ENCODE measurements at regions not wholly inside any gene's neighbourhood (a gene's known extent, or its start where the extent isn't known, plus 50 kb on each side); places are given as distances from the start of the nearest gene placed in this dataset.

DNA sequence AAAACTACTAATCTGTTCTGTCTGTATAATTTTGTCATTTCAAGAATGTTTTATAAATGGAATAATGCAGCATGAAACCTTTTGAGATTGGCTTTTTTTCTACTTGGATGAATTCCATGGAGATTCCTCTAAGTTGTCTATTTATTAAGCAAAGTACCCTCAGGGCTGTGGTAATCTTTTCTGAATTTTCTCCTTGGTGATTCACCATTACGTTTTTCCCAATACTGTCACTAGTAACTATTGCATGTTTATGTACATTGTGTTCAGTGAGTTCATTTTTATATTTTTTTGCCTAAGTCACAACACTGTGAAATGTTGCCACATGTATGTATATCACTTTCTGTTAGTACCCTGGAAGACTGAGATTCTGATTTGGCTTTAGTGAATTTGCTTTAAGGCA is 177.0 kb upstream of the GRIN3A start:
- FAIRE-seq, result no peak
- H3K27ac ChIP-seq (ENCODE audit: low read depth, low read length), result no peak overlapping the region
- no peak for TF ChIP-seq SRF (IDR thresholded peaks at IDR 0.05; ENCODE audit: low read depth, low read length)
- TF ChIP-seq EZH2 (IDR thresholded peaks at IDR 0.05; ENCODE audit: low read depth, low read length, severe bottlenecking), result no peak
- no peak for TF ChIP-seq FOSL1 (IDR thresholded peaks at IDR 0.05; ENCODE audit: insufficient read depth, low read depth, low read length)
- no peak for TF ChIP-seq GABPA (IDR thresholded peaks at IDR 0.05; ENCODE audit: borderline replicate concordance, insufficient read depth, low read length)
- no peak for TF ChIP-seq GTF2F1 (IDR thresholded peaks at IDR 0.05; ENCODE audit: borderline replicate concordance, low read depth, low read length)
- no peak for TF ChIP-seq ATF2 (IDR thresholded peaks at IDR 0.05; ENCODE audit: low read length)
- TF ChIP-seq POU5F1 (IDR thresholded peaks at IDR 0.05; ENCODE audit: low read depth, low read length), result no peak
- no peak for TF ChIP-seq JUN (IDR thresholded peaks at IDR 0.05; ENCODE audit: low read depth, low read length)
- no peak for TF ChIP-seq RNF2 (IDR thresholded peaks at IDR 0.05; ENCODE audit: borderline replicate concordance, low read depth, low read length, missing control alignments, poor library complexity, severe bottlenecking)
- TF ChIP-seq KDM4A (IDR thresholded peaks at IDR 0.05; ENCODE audit: low read depth, low read length, severe bottlenecking), result no peak
- no peak for TF ChIP-seq KDM5A (IDR thresholded peaks at IDR 0.05; ENCODE audit: low read length)
- no peak for TF ChIP-seq CREB1 (IDR thresholded peaks at IDR 0.05)
- TF ChIP-seq, protein P1, sequence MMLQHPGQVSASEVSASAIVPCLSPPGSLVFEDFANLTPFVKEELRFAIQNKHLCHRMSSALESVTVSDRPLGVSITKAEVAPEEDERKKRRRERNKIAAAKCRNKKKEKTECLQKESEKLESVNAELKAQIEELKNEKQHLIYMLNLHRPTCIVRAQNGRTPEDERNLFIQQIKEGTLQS (IDR thresholded peaks at IDR 0.05; ENCODE audit: insufficient read depth, low read depth, low read length), result no peak

More for the DNA sequence above, 177.0 kb upstream of the GRIN3A start:
- POLR2A ChIA-PET (ENCODE audit: partially characterized antibody), result no interaction called here
- no peak overlapping the region for H2BK20ac ChIP-seq (ENCODE audit: low read length)
- H4K5ac ChIP-seq (ENCODE audit: insufficient read length, low read depth, low read length), result no peak overlapping the region
- no peak overlapping the region for H4K8ac ChIP-seq (ENCODE audit: extremely low read depth, insufficient read depth, low read length)
- H3K79me1 ChIP-seq (ENCODE audit: low read depth, low read length), result no peaks in the 10 kb centered on the region
- no peaks in the 10 kb centered on the region for H4K20me1 ChIP-seq (replicated peaks in 1 of 2; ENCODE audit: control insufficient read depth in 1 of 2, insufficient read depth in 2 of 2, low read length in 2 of 2)
- no peak overlapping the region for H2BK15ac ChIP-seq (ENCODE audit: low read length)
- H3K23me2 ChIP-seq (ENCODE audit: low read depth, low read length), result no peaks in the 10 kb centered on the region; the same call in 1 of the 2 replicates
- no peak overlapping the region for H2AFZ ChIP-seq (ENCODE audit: low read length)
- no peaks in the 10 kb centered on the region for H3K79me2 ChIP-seq (ENCODE audit: control insufficient read depth in 1 of 2, insufficient read depth in 2 of 2, low read length in 2 of 2)
- no peak for DNase-seq (ENCODE audit: low read depth in 1 of 2, low spot score in 2 of 2)
- H3K9ac ChIP-seq (replicated peaks in 1 of 4; ENCODE audit: extremely low read depth in 1 of 4, low read depth in 3 of 4, low read length in 3 of 4), result no peak overlapping the region
- no peak overlapping the region for H3K23ac ChIP-seq (ENCODE audit: insufficient read length)
- no peak overlapping the region for H2AK5ac ChIP-seq (ENCODE audit: low read depth, low read length)
- 88% methylated on average over 1 of the region's 1 CpG; no CpG with 5 or more reads in 1 of the 2 experiments for WGBS, 2 experiments (ENCODE audit: extremely low coverage in 1 of 2, insufficient coverage in 1 of 2, insufficient read length in 1 of 2, insufficient replicate concordance in 2 of 2, low coverage in 1 of 2, low lambda C conversion rate in 2 of 2, missing lambda C conversion rate in 1 of 2)
- no peak overlapping the region for H2BK5ac ChIP-seq (ENCODE audit: low read depth, low read length)
- no peaks in the 10 kb centered on the region for H3K27me3 ChIP-seq (replicated peaks in 1 of 4; ENCODE audit: control insufficient read depth in 3 of 4, extremely low read depth in 1 of 4, insufficient read depth in 3 of 4, low read length in 3 of 4)
- H3K9me3 ChIP-seq (ENCODE audit: insufficient read depth in 2 of 2, low read depth in 1 of 2, low read length in 1 of 2), result no peaks in the 10 kb centered on the region
- H3K14ac ChIP-seq (ENCODE audit: insufficient read length), result no peak overlapping the region
- H4K91ac ChIP-seq (replicated peaks; ENCODE audit: insufficient read length, low read length), result no peak overlapping the region
- no peaks in the 10 kb centered on the region for H3K4me1 ChIP-seq (replicated peaks in 1 of 4; ENCODE audit: control insufficient read depth in 3 of 4, insufficient read depth in 4 of 4, low read length in 3 of 4)
- no peak overlapping the region for H3K4me2 ChIP-seq (ENCODE audit: insufficient read depth in 1 of 2, low read depth in 2 of 2, low read length in 2 of 2)
- H3K56ac ChIP-seq (replicated peaks; ENCODE audit: insufficient read length, low read depth, low read length), result no peak overlapping the region
- no peak overlapping the region for H3K18ac ChIP-seq (ENCODE audit: extremely low read depth, low read length)
- H3K36me3 ChIP-seq (ENCODE audit: control insufficient read depth in 2 of 4, insufficient read depth in 4 of 4, low read length in 3 of 4), result no peaks in the 10 kb centered on the region
- H3K4me3 ChIP-seq (ENCODE audit: extremely low read depth in 1 of 4, insufficient read depth in 2 of 4, low read depth in 3 of 4, low read length in 4 of 4), result no peak overlapping the region
- CTCF ChIA-PET (ENCODE audit: partially characterized antibody), result no interaction called here
- no peak overlapping the region for H2BK12ac ChIP-seq (ENCODE audit: low read depth, low read length)
- H3K4ac ChIP-seq (replicated peaks; ENCODE audit: insufficient read length, low read depth, low read length), result no peak overlapping the region
- H2BK120ac ChIP-seq (replicated peaks; ENCODE audit: low read depth, low read length), result no peak overlapping the region

Data from H1 (cell line).